ENCODE measurements at regions not wholly inside any gene's neighbourhood (a gene's known extent, or its start where the extent isn't known, plus 50 kb on each side); places are given as distances from the start of the nearest gene placed in this dataset.
"Not testable (repeated sequence)": the region's sequence is repeated elsewhere in the genome, so short reads cannot be mapped to it uniquely, and the experiment has no call there.

DNA sequence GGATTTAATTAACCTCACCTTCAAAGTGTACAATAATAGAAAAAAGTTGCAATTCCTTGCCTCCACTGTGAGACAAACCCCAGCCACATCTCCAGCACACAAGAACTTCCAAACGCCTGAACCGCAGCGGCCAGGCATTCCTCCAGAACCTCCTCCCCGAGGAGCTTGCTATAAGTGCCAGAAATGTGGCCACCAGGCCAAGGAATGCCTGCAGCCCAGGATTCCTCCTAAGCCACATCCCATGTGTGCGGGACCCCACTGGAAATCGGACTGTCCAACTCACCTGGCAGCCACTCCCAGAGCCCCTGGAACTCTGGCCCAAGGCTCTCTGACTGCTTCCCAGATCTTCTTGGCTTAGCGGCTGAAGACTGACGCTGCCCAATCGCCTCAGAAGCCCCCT lies 959.9 kb upstream of the GRIA3 start:
- DNase-seq, result not testable (repeated sequence)

DNA sequence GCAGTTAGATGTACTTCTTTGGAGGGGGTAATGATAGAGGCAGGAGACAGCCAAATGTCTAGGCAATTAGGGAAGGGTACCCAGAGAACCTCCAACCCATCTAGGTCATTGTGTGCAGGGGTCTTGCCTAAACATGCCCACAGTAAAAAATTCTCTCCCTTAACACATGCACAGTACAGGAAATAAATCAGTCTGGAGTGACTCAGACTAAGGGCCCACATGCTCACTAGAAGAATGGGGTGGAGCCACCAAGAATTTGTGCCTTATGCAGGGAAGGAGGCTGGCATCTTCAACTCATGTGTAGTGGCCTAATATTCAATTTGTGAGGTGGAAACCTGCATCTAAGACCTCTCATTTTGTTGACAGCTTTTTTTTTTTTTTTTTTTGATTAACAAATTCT lies 945.3 kb upstream of the GRIA3 start:
- DNase-seq, result no peak

GRCh38 chrX:122241959-122242358 lies 942.1 kb upstream of the GRIA3 start:
- no peak for DNase-seq

GRCh38 chrX:122244080-122244479 lies 940.0 kb upstream of the GRIA3 start:
- DNase-seq, result no peak

- DNase-seq, result no peak
Observed at GRCh38 chrX:122245175-122245574, 938.9 kb upstream of the GRIA3 start.

DNA sequence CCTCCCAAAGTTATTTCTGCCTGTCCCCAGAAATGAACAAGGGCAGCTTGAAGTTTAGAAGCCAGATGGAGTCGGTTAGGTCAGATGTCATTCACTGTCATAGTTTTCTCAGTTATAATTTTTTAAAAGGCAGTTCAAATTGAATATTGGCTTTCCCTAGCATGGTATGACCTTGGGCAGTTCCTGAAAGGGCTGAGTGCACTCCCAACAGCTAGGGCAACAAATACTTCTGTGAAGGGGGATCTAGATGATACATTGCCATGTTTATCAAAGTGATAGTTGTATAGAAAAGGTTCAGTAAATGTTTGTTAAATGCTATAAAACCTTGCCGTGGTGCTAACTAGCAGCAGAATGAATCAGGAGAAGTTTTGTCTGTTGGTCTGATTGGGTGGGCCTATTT lies 938.1 kb upstream of the GRIA3 start:
- DNase-seq, result no peak

GRCh38 chrX:122246937-122247336 lies 937.1 kb upstream of the GRIA3 start:
- no peak for DNase-seq

GRCh38 chrX:122248681-122249080 lies 935.4 kb upstream of the GRIA3 start:
- no peak for DNase-seq

DNA sequence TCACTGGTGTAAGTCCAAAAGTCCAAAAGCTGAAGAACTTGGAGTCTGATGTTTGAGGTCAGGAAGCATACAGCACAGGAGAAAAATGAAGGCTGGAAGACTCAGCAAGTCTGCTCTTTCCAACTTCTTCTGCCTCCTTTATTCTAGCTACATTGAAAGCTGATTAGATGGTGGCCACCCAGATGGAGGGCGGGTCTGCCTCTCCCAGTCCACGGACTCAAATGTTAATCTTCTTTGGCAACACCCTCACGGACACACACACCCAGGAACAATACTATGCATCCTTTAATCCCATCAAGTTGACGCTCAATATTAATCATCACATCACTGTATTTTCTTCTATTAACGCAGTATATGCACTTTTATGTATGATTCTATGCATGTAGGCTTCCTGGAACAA lies 931.6 kb upstream of the GRIA3 start:
- no peak for DNase-seq

- no peak for DNase-seq
Observed at GRCh38 chrX:122268353-122268752, 915.7 kb upstream of the GRIA3 start.

DNA sequence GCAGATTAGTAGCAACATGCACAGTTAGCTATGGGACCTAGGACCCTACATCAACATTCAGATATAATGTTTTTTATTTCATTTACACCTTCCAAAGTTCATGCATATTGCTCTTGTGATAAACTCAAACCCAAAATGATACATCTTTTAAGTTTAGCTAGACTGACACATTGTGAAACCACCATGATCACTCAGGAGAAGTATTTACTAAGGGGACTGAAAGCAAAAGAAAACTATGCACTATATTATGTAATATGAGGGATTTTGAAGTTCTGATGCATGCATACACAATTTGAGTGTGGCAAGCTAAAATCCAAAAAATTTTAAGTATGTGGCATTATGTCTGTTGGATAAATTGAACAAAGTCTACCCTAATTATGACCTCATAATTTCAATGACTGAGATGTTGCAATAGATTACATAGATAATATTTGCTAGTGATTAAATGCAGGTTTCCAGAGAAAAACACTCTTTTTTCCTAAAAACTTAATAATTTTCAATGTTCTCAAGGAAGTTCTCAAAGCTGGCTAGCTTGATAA lies 914.8 kb upstream of the GRIA3 start:
- no peak for DNase-seq

GRCh38 chrX:122270809-122271494 lies 913.1 kb upstream of the GRIA3 start:
- DNase-seq, result no peak

DNA sequence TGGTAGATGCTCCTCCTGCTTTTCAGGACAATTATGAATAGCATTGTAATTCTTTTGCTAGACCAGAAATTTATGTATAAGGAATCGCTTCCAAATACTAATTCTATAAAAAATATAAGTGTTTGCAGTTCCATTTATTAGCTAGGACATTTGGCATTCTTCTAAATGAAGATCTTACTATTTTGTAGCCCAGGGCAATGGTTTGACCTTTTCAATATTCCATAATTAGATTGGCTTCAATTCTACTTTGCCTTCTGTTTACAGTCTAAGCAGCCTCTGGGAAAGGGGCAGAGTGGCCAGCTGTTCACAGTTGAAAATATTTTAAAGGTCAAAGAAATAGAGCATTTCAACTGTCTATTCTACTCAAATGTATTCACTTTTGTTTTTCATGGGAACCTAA lies 912.1 kb upstream of the GRIA3 start:
- no peak for DNase-seq

GRCh38 chrX:122279746-122280145 lies 904.3 kb upstream of the GRIA3 start:
- DNase-seq, result no peak

DNA sequence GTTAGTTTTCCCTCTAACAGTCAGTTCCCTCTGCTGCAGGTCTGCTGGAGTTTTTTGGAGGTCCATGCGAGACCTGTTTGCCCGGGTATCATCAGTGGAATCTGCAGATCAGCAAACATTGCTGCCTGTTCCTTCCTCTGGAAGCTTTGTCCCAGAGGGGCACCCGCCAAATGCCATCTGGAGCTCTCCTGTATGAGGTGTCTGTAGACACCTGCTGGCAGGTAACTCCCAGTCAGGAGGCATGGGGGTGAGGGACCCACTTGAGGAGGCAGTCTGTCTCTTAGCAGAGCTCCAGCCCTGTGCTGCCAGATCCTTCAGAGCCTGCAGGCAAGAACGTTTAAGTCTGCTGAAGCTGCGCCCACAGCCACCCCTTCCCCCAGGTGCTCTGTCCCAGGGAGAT lies 884.3 kb upstream of the GRIA3 start:
- DNase-seq, result not testable (repeated sequence)

- DNase-seq, result no peak
Observed at GRCh38 chrX:122301491-122301890, 882.6 kb upstream of the GRIA3 start.

GRCh38 chrX:122303761-122304160 lies 880.3 kb upstream of the GRIA3 start:
- DNase-seq, result no peak

DNA sequence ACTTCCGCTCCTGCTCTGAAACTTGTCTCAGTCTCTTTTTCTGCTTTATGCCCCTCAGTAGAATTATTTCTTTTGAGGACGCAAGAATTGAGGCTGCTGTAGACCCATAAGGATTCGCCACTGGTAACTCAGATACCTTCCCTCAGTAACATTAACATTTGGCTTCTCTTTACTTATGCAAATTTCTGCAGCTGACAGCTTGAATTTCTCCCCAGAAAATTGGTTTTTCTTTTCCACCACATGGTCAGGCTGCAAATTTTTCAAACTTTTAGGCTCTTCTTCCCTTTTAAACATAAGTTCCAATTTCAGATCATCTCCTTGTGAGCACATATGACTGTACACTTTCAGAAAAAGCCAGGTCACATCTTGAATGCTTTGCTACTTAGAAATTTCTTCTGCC lies 839.3 kb upstream of the GRIA3 start:
- DNase-seq, result no peak

GRCh38 chrX:122363112-122363795 lies 820.8 kb upstream of the GRIA3 start:
- no peak for DNase-seq

DNA sequence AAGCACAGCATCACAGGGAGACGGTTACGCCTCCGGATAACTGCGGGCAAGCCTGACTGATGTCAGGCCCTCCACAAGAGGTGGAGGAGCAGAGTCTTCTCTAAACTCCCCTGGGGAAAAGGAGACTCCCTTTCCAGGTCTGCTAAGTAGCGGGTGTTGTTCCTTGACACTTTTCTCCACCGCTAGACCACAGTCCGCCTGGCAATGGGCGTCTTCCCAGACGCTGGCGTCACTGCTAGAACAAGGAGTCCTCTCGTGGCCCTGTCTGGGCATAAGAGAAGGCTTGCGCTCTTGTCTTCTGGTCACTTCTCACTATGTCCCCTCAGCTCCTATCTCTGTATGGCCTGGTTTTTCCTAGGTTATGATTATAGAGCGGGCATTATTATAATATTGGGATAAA lies 808.5 kb upstream of the GRIA3 start:
- DNase-seq, result not testable (repeated sequence)

DNA sequence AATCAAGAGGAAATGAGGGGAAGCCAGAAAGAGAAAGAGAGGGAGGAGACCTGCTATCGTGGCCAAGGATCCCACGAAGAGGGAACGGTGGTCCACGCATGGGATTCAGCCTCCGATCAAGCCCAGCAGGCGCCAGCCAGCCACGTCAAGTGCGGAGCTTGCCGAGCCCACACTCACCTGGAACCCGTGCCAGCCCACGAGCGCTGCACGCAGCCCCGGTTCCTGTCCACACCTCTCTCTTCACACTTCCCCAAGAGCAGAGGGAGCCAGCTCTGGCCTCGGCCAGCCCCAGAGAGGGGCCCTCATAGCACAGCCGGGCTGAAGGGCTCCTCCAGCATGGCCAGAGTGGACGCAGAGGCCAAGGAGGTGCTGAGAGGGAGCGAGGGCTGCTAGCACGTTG lies 795.1 kb upstream of the GRIA3 start:
- no peak for DNase-seq

DNA sequence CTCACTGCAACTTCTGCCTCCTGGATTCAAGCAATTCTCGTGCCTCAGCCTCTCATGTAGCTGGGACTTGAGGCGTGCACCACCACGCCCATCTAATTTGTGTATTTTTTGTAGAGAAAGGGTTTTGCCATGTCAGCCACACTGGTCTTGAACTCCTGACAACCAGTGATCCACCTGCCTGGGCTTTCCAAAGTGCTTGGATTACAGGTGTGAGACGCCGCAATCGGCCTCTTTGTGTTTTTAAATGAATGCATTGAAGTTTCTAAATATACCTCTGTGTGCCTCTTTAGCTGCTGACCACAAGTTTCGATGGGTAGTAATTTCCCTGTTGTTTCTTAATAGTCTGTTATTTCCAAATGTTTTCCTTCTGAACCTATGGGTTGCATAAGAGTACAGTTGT lies 765.3 kb upstream of the GRIA3 start:
- no peak for DNase-seq

GRCh38 chrX:122421434-122422121 lies 762.5 kb upstream of the GRIA3 start:
- DNase-seq, result no peak

- no peak for DNase-seq
Observed at GRCh38 chrX:122422547-122422946, 761.5 kb upstream of the GRIA3 start.
